Prostate gland (tissue), 2 donors: ENCODE measurements at regions not wholly inside any gene's neighbourhood (a gene's known extent, or its start where the extent isn't known, plus 50 kb on each side); places are given as distances from the start of the nearest gene placed in this dataset.

Source experiments
- CTCF ChIP-seq, 4 experiments: fragments of 200-600 bp in 2 of 4; fragments of 450-650 bp in 2 of 4; sonication (generic) in 2 of 4; IDR thresholded peaks; 1 replicate in 3 of 4; 2 replicates in 1 of 4; pipeline ENCODE4 v1.5.1; 2016 to 2019; ENCODE audit warnings: antibody characterized with exemption in 4 of 4, mild to moderate bottlenecking in 2 of 4, moderate library complexity in 2 of 4
- POLR2A ChIP-seq: fragments of 450-650 bp; IDR thresholded peaks from one replicate; pipeline ENCODE4 v1.6.1; 2016; ENCODE audit warnings: antibody characterized with exemption, mild to moderate bottlenecking

DNA sequence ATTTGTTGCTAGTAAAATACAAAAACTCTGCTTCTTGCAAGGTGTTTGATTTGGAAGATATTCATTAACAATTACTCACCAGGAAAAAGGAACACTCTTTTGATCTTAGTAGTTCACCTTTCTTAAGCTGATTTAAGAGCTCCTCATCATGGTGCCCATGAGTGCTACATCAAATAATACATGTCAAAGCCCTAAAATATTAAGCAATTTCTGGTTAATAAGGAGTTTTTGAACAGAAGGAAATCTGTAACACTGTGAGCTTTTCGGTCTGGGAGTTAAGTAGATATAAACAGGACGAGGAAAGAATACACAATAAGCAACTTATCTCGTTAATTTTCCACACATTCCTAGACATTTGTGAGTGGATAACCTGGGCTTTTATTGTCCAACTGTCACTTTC lies 83.9 kb upstream of the DCBLD2 start:
- TF ChIP-seq CTCF (IDR thresholded peaks at IDR 0.05) = no peak
- TF ChIP-seq POLR2A = no peak
